GM21447 (cell line): ENCODE measurements at regions not wholly inside any gene's neighbourhood (a gene's known extent, or its start where the extent isn't known, plus 50 kb on each side); places are given as distances from the start of the nearest gene placed in this dataset.

ENCODE experiments used
- ATAC-seq: cut with Tn5 transposase; IDR thresholded peaks from one replicate; pipeline ENCODE4 v1.9.1; 2021; ENCODE audit not compliant: unreplicated experiment

GRCh38 chr3:187899246-187899645 lies 154.0 kb upstream of the BCL6 start:
- ATAC-seq, result no peak

GRCh38 chr3:187900993-187901755 lies 155.9 kb upstream of the BCL6 start:
- no peak for ATAC-seq

GRCh38 chr3:187902041-187902471 lies 156.8 kb upstream of the BCL6 start:
- ATAC-seq, result peak; percentile 71

- ATAC-seq, result no peak
Measured at GRCh38 chr3:187902936-187903335, 157.7 kb upstream of the BCL6 start.

- no peak for ATAC-seq
Measured at GRCh38 chr3:187903697-187904096, 158.4 kb upstream of the BCL6 start.

- ATAC-seq, result no peak
Measured at GRCh38 chr3:187906416-187906815, 161.1 kb upstream of the BCL6 start.

- no peak for ATAC-seq
Measured at GRCh38 chr3:187906920-187907319, 161.7 kb upstream of the BCL6 start.

GRCh38 chr3:187909866-187910265 lies 164.6 kb upstream of the BCL6 start:
- no peak for ATAC-seq

- ATAC-seq, result no peak
Measured at GRCh38 chr3:187912007-187912406, 166.7 kb upstream of the BCL6 start.

GRCh38 chr3:187913617-187914033 lies 168.4 kb upstream of the BCL6 start:
- no peak for ATAC-seq

GRCh38 chr3:187914231-187914630 lies 169.0 kb upstream of the BCL6 start:
- no peak for ATAC-seq

GRCh38 chr3:187916072-187916471 lies 170.8 kb upstream of the BCL6 start:
- no peak for ATAC-seq

- ATAC-seq, result no peak
Measured at GRCh38 chr3:187918081-187918644, 172.9 kb upstream of the BCL6 start.

- ATAC-seq, result peak; percentile 93
Measured at GRCh38 chr3:187919048-187919447, 173.8 kb upstream of the BCL6 start.

GRCh38 chr3:187919544-187919943 lies 174.3 kb upstream of the BCL6 start:
- ATAC-seq, result peak; percentile 47

- no peak for ATAC-seq
Measured at GRCh38 chr3:187920030-187920429, 174.8 kb upstream of the BCL6 start.

- ATAC-seq, result no peak
Measured at GRCh38 chr3:187920913-187921312, 175.6 kb upstream of the BCL6 start.

- ATAC-seq, result no peak
Measured at GRCh38 chr3:187921391-187922074, 176.3 kb upstream of the BCL6 start.

GRCh38 chr3:187922704-187923416 lies 177.6 kb upstream of the BCL6 start:
- ATAC-seq, result no peak

GRCh38 chr3:187924651-187925050 lies 179.4 kb upstream of the BCL6 start:
- ATAC-seq, result no peak

GRCh38 chr3:187925326-187925725 lies 180.1 kb upstream of the BCL6 start:
- no peak for ATAC-seq
